Neutrophil (primary cell): ENCODE measurements at regions not wholly inside any gene's neighbourhood (a gene's known extent, or its start where the extent isn't known, plus 50 kb on each side); places are given as distances from the start of the nearest gene placed in this dataset.
"Not testable (repeated sequence)": the region's sequence is repeated elsewhere in the genome, so short reads cannot be mapped to it uniquely, and the experiment has no call there.

Experiments
- H3K27ac ChIP-seq: fragments of 200-600 bp; sonication (generic); 2 replicates; pipeline ENCODE4 v1.5.1; 2016; ENCODE audit warnings: mild to moderate bottlenecking, moderate library complexity
- H3K27me3 ChIP-seq: fragments of 200-600 bp; sonication (generic); 2 replicates; pipeline ENCODE4 v1.6.0; 2016; ENCODE audit warnings: mild to moderate bottlenecking
- H3K36me3 ChIP-seq: fragments of 200-600 bp; sonication (generic); 2 replicates; pipeline ENCODE4 v1.5.1; 2017
- H3K4me1 ChIP-seq, 2 experiments: fragments of 200-600 bp in 1 of 2; sonication (generic) in 1 of 2; 1 replicate in 1 of 2; 2 replicates in 1 of 2; pipeline versions ENCODE4 v1.5.1 to v1.6.1; 2013 to 2016; ENCODE audit warnings: low read depth in 1 of 2, low read length in 1 of 2, mild to moderate bottlenecking in 1 of 2, moderate library complexity in 1 of 2; ENCODE audit not compliant: control insufficient read depth in 1 of 2, insufficient read depth in 1 of 2
- H3K4me3 ChIP-seq, 2 experiments: fragments of 200-600 bp in 1 of 2; sonication (generic) in 1 of 2; 1 replicate in 1 of 2; 2 replicates in 1 of 2; pipeline ENCODE4 v1.5.1; 2013 to 2016; ENCODE audit warnings: low read depth in 1 of 2, low read length in 1 of 2, mild to moderate bottlenecking in 1 of 2, moderate library complexity in 1 of 2
- H3K9me3 ChIP-seq: fragments of 200-600 bp; sonication (generic); 2 replicates; pipeline ENCODE4 v1.5.1; 2016
- TF ChIP-seq, protein P1 (sequence below): fragments of 200-600 bp; sonication (generic); IDR thresholded peaks from 2 replicates; pipeline ENCODE4 v1.5.1; 2016; ENCODE audit warnings: antibody characterized with exemption

DNA sequence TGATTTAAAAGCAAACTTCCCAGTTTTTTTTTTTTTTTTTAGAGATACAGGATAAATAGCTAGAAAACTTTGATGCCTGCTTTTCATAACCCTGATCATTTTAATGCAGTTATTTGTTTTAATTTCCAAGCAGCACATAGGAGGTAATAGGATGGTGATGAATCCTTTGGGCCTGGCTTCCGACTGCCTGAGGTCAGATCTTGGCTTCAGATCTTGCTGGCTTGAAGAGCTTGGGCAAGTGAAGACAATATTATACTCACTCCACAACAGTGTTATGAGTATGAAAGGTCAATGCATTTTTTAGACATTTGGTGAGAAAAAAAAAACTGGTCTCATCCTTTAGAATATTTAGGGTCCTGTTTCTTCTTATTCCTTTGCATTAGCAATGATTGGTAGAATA lies 124.8 kb upstream of the PRKCQ start:
- Histone ChIP-seq H3K27me3 (peaks cover 39% of the 10 kb centered on the region), H3K4me3 (no peak overlapping the region), H3K9me3 (no peaks in the 10 kb centered on the region), H3K27ac (no peak overlapping the region), H3K36me3 (no peaks in the 10 kb centered on the region), H3K4me1 (no peaks in the 10 kb centered on the region)
- TF ChIP-seq, protein P1, sequence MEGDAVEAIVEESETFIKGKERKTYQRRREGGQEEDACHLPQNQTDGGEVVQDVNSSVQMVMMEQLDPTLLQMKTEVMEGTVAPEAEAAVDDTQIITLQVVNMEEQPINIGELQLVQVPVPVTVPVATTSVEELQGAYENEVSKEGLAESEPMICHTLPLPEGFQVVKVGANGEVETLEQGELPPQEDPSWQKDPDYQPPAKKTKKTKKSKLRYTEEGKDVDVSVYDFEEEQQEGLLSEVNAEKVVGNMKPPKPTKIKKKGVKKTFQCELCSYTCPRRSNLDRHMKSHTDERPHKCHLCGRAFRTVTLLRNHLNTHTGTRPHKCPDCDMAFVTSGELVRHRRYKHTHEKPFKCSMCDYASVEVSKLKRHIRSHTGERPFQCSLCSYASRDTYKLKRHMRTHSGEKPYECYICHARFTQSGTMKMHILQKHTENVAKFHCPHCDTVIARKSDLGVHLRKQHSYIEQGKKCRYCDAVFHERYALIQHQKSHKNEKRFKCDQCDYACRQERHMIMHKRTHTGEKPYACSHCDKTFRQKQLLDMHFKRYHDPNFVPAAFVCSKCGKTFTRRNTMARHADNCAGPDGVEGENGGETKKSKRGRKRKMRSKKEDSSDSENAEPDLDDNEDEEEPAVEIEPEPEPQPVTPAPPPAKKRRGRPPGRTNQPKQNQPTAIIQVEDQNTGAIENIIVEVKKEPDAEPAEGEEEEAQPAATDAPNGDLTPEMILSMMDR: no peak

DNA sequence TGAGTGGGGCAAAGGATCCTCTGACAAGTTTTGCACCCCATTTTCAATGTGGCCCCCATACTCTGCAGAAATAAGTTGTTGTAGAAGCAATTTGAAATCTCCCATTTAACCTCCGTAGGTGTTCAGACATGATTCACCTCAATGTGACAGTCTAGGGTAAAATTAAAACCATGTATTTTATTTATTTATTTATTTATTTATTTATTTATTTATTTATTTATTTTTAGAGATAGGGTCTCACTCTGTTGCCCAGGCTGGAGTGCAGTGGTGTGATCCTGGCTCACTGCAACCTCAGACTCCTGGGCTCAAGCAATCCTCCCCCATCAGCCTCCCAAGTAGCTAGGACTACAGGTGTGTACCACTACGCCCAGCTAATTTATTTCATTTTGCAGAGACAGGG lies 122.8 kb upstream of the PRKCQ start:
- H3K27ac ChIP-seq, H3K36me3 ChIP-seq, H3K4me3 ChIP-seq, H3K9me3 ChIP-seq, H3K4me1 ChIP-seq: not testable (repeated sequence)
- H3K27me3 ChIP-seq: peaks cover 21% of the 10 kb centered on the region

DNA sequence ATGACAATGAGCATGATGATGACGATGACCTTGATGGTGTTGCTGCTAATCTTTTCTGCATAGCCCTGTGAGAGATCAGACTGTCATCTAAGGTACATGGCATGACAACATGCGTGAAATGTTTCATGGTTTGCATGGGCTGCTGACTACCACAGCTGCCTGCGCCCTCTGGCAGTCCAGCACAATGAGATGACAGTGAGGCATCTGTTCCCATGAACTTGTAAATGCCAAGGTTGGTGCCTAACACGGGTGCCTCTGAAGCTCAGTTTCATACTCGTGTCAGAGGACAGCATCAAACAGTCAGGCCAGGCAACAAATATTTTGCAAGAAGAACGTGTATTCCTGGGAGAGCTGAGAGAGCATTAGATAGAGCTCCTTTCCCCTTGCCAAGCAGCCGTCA lies 122.0 kb upstream of the PRKCQ start:
- TF ChIP-seq, protein P1: no peak
- H3K36me3 ChIP-seq: no peaks in the 10 kb centered on the region
- no peaks in the 10 kb centered on the region for H3K4me1 ChIP-seq
- no peak overlapping the region for H3K27ac ChIP-seq
- H3K4me3 ChIP-seq: no peak overlapping the region
- H3K27me3 ChIP-seq: peaks cover 16% of the 10 kb centered on the region
- H3K9me3 ChIP-seq: no peaks in the 10 kb centered on the region

DNA sequence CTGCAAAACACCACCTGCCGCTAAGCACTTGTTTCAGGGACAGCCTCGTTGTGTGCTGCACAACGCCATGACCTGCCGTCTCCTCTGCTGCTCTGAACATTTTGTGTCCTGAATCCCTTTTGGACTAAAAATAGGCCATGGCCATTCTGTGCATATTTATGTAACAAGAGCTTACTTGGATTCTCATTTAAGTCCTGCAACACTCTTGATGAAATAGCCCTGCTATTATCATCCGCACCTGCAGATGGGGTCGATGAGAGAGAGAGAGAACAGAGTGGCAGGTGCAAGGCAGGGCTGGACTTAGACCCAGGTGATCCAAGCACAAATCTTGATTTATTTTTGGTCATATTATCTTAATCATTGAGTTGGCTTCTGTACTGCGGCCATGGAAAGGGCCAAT lies 121.2 kb upstream of the PRKCQ start:
- Histone ChIP-seq H3K27ac (no peak overlapping the region), H3K27me3 (peaks cover 12% of the 10 kb centered on the region), H3K36me3 (no peaks in the 10 kb centered on the region), H3K4me1 (no peaks in the 10 kb centered on the region), H3K9me3 (no peaks in the 10 kb centered on the region), H3K4me3 (no peak overlapping the region)
- TF ChIP-seq, protein P1: no peak

DNA sequence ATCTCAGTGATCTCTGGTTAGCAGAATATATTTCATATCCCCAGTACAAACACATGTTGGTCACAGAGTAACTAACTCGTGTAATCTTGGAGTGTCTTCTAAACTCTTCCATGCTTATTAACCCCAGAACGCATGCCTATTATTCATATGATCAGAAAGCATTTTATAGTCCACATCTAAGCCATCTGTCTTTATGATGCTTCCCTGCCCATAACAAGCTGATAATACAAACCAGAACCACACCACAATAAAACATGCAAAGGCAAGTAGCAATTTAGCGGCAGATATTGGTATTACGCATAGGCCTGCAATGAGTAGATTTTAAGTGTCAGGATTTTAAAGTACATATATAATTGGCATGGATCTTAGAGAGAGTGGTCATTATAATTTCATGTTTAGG lies 120.0 kb upstream of the PRKCQ start:
- Histone ChIP-seq H3K27ac (no peak overlapping the region), H3K4me3 (no peak overlapping the region), H3K4me1 (no peaks in the 10 kb centered on the region), H3K27me3 (peaks cover 12% of the 10 kb centered on the region), H3K9me3 (no peaks in the 10 kb centered on the region), H3K36me3 (no peaks in the 10 kb centered on the region)
- TF ChIP-seq, protein P1: no peak

DNA sequence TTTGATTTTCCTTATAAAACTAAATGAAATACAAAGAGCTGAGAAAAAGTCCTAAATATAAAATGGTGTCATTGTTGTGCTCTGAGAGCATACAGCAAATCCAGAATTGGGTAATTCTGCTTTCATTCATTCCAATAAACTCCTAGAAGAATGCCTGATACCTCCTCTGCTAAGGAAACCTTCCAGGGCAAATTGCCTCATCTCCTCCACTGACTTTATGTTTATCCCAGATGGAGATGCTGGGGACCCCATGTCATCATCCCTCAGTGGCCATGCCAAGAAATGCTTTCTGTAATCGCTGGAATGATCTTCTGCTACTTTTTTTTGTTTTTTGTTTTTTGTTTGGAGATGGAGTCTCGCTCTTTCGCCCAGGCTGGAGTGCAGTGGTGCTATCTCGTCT lies 119.3 kb upstream of the PRKCQ start:
- H3K9me3 ChIP-seq: no peaks in the 10 kb centered on the region
- H3K36me3 ChIP-seq: no peaks in the 10 kb centered on the region
- TF ChIP-seq, protein P1: no peak
- H3K27me3 ChIP-seq: peaks cover 12% of the 10 kb centered on the region
- H3K27ac ChIP-seq: no peak overlapping the region
- no peak overlapping the region for H3K4me3 ChIP-seq
- H3K4me1 ChIP-seq: no peaks in the 10 kb centered on the region
